SK-N-MC (cell line): ENCODE measurements at regions not wholly inside any gene's neighbourhood (a gene's known extent, or its start where the extent isn't known, plus 50 kb on each side); places are given as distances from the start of the nearest gene placed in this dataset.

Experiments
- EZH2 ChIP-seq: fragments of 200-600 bp; sonication (generic); IDR thresholded peaks from one replicate; pipeline ENCODE4 v1.6.1; 2017; ENCODE audit warnings: antibody characterized with exemption
- FOXP2 ChIP-seq: optimal IDR thresholded peaks from 2 replicates; pipeline ENCODE3; 2011; ENCODE audit warnings: mild to moderate bottlenecking, moderate library complexity; ENCODE audit not compliant: insufficient read depth; ENCODE audit errors: extremely low read length, control extremely low read depth
- POLR2AphosphoS5 ChIP-seq: IDR thresholded peaks from 2 replicates; pipeline ENCODE4 v1.6.1; 2012; ENCODE audit warnings: mild to moderate bottlenecking, low read depth, low read length, borderline replicate concordance

DNA sequence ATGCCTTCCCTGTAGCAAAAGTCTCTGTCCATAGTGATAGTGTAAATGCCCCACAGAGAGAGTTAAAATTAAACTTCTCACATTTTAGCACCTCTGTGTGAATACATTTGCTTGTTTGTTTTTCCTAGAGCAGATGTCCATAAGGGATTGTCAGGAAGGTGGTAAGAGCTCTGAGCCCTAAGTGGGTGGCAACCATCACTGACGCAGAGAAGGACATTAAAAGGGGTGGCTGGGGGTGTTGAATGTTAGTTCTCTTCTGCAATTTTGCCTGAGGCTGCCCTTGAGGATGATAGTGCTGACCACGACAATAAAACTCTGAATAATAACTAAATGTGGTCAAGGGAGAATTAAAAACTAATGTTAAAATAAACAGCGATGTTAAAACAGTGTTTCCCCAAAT is 174.3 kb upstream of the ID4 start:
- TF ChIP-seq EZH2 (no peak), POLR2AphosphoS5 (no peak), FOXP2 (no peak)
